Esophagus squamous epithelium (tissue), 4 donors: ENCODE measurements at regions not wholly inside any gene's neighbourhood (a gene's known extent, or its start where the extent isn't known, plus 50 kb on each side); places are given as distances from the start of the nearest gene placed in this dataset.

Experiments used
- POLR2A ChIP-seq, 4 donors: fragments of 450-650 bp; IDR thresholded peaks; one replicate each; pipeline ENCODE4 v1.6.1; 2017; ENCODE audit warnings: antibody characterized with exemption in 4 of 4, mild to moderate bottlenecking in 4 of 4, moderate library complexity in 3 of 4
- TF ChIP-seq, protein P1 (sequence below), 6 experiments: fragments of 450-650 bp in 4 of 6; fragments of 200-600 bp in 2 of 6; sonication (generic) in 2 of 6; IDR thresholded peaks; one replicate each; pipeline ENCODE4 v1.5.1; 2016 to 2019; ENCODE audit warnings: antibody characterized with exemption in 6 of 6, mild to moderate bottlenecking in 4 of 6, moderate library complexity in 4 of 6

DNA sequence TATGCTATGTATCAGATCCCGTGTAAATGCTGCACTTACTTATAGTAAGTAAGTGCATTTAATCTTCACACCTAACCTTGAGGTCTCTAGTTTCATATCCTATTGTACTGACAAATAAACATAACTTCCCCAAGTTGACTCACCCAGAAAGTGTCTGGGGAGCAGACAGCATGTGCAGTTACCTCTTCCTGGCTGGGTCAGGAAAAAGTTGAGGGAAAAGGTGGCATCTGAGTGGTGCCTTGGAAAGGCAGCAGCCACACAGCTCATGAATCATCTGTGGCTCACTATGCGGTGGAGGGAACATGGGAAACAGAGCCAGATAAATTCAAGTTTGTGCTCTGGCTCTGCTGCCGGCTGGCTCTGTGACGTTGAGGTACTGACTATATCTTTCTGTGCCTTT, 382.0 kb upstream of the DYNLRB2 start:
- TF ChIP-seq, protein P1, sequence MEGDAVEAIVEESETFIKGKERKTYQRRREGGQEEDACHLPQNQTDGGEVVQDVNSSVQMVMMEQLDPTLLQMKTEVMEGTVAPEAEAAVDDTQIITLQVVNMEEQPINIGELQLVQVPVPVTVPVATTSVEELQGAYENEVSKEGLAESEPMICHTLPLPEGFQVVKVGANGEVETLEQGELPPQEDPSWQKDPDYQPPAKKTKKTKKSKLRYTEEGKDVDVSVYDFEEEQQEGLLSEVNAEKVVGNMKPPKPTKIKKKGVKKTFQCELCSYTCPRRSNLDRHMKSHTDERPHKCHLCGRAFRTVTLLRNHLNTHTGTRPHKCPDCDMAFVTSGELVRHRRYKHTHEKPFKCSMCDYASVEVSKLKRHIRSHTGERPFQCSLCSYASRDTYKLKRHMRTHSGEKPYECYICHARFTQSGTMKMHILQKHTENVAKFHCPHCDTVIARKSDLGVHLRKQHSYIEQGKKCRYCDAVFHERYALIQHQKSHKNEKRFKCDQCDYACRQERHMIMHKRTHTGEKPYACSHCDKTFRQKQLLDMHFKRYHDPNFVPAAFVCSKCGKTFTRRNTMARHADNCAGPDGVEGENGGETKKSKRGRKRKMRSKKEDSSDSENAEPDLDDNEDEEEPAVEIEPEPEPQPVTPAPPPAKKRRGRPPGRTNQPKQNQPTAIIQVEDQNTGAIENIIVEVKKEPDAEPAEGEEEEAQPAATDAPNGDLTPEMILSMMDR (IDR thresholded peaks at IDR 0.05), result no peak
- no peak for TF ChIP-seq POLR2A (IDR thresholded peaks at IDR 0.05)
